ENCODE measurements at regions not wholly inside any gene's neighbourhood (a gene's known extent, or its start where the extent isn't known, plus 50 kb on each side); places are given as distances from the start of the nearest gene placed in this dataset.
"Not testable (repeated sequence)": the region's sequence is repeated elsewhere in the genome, so short reads cannot be mapped to it uniquely, and the experiment has no call there.

GRCh38 chr7:26944501-26945358 lies 80.3 kb upstream of the SKAP2 start:
- Histone ChIP-seq H3K4me2 (ENCODE audit: low read length) (no peak overlapping the region), H3K27ac (ENCODE audit: low read depth, low read length) (no peak overlapping the region)

GRCh38 chr7:26937939-26938623 lies 73.7 kb upstream of the SKAP2 start:
- Histone ChIP-seq H3K9me3 (ENCODE audit: control insufficient read depth, insufficient read depth, low read length) (no peaks in the 10 kb centered on the region), H3F3A (ENCODE audit: control insufficient read depth, insufficient read depth) (no peaks in the 10 kb centered on the region), H3K4me2 (ENCODE audit: low read length) (no peak overlapping the region), H3K4me1 (ENCODE audit: control insufficient read depth, low read length) (no peaks in the 10 kb centered on the region), H3K79me2 (ENCODE audit: control insufficient read depth, low read length) (no peaks in the 10 kb centered on the region), H3K27me3 (ENCODE audit: control insufficient read depth, low read length) (peaks cover 17% of the 10 kb centered on the region), H3K27ac (ENCODE audit: low read depth, low read length) (no peak overlapping the region), H3K4me3 (ENCODE audit: low read length) (no peak overlapping the region), H3K36me3 (ENCODE audit: control insufficient read depth, low read length) (no peaks in the 10 kb centered on the region), H4K20me1 (ENCODE audit: control insufficient read depth, insufficient read depth, low read depth, low read length) (no peaks in the 10 kb centered on the region), H3K9me2 (replicated peaks; ENCODE audit: control insufficient read depth, low read length) (no peaks in the 10 kb centered on the region)
- TF ChIP-seq EZH2phosphoT487 (IDR thresholded peaks at IDR 0.05; ENCODE audit: borderline replicate concordance, low read length) (no peak), CTCF (IDR thresholded peaks at IDR 0.05; ENCODE audit: low read depth, low read length, poor library complexity, severe bottlenecking) (no peak)

More at GRCh38 chr7:26944501-26945358, 80.3 kb upstream of the SKAP2 start:
- H3K27me3 ChIP-seq (ENCODE audit: control insufficient read depth, low read length) = peaks cover 32% of the 10 kb centered on the region
- H4K20me1 ChIP-seq (ENCODE audit: control insufficient read depth, insufficient read depth, low read depth, low read length) = no peaks in the 10 kb centered on the region
- no peaks in the 10 kb centered on the region for H3K9me2 ChIP-seq (replicated peaks; ENCODE audit: control insufficient read depth, low read length)
- H3K79me2 ChIP-seq (ENCODE audit: control insufficient read depth, low read length) = no peaks in the 10 kb centered on the region
- TF ChIP-seq CTCF (IDR thresholded peaks at IDR 0.05; ENCODE audit: low read depth, low read length, poor library complexity, severe bottlenecking) = no peak
- H3F3A ChIP-seq (ENCODE audit: control insufficient read depth, insufficient read depth) = no peaks in the 10 kb centered on the region
- H3K36me3 ChIP-seq (ENCODE audit: control insufficient read depth, low read length) = no peaks in the 10 kb centered on the region
- H3K4me1 ChIP-seq (ENCODE audit: control insufficient read depth, low read length) = peaks cover 6% of the 10 kb centered on the region
- no peaks in the 10 kb centered on the region for H3K9me3 ChIP-seq (ENCODE audit: control insufficient read depth, insufficient read depth, low read length)
- H3K4me3 ChIP-seq (ENCODE audit: low read length) = no peak overlapping the region

- H3F3A ChIP-seq (ENCODE audit: control insufficient read depth, insufficient read depth) = no peaks in the 10 kb centered on the region
- H3K27me3 ChIP-seq (ENCODE audit: control insufficient read depth, low read length) = peaks cover 14% of the 10 kb centered on the region
- H3K27ac ChIP-seq (ENCODE audit: low read depth, low read length) = no peak overlapping the region
- no peaks in the 10 kb centered on the region for H3K9me3 ChIP-seq (ENCODE audit: control insufficient read depth, insufficient read depth, low read length)
- H3K4me1 ChIP-seq (ENCODE audit: control insufficient read depth, low read length) = no peaks in the 10 kb centered on the region
- no peak overlapping the region for H3K4me2 ChIP-seq (ENCODE audit: low read length)
- H3K9me2 ChIP-seq (replicated peaks; ENCODE audit: control insufficient read depth, low read length) = no peaks in the 10 kb centered on the region
- H3K79me2 ChIP-seq (ENCODE audit: control insufficient read depth, low read length) = no peaks in the 10 kb centered on the region
- no peak for TF ChIP-seq CTCF (IDR thresholded peaks at IDR 0.05; ENCODE audit: low read depth, low read length, poor library complexity, severe bottlenecking)
- no peak for TF ChIP-seq EZH2phosphoT487 (IDR thresholded peaks at IDR 0.05; ENCODE audit: borderline replicate concordance, low read length)
- no peaks in the 10 kb centered on the region for H4K20me1 ChIP-seq (ENCODE audit: control insufficient read depth, insufficient read depth, low read depth, low read length)
- no peaks in the 10 kb centered on the region for H3K36me3 ChIP-seq (ENCODE audit: control insufficient read depth, low read length)
- no peak overlapping the region for H3K4me3 ChIP-seq (ENCODE audit: low read length)
These were observed 72.9 kb upstream of the SKAP2 start for GRCh38 chr7:26937306-26937705.

GRCh38 chr7:26932616-26933015 lies 68.2 kb upstream of the SKAP2 start:
- not testable (repeated sequence) for H3K4me2 ChIP-seq (ENCODE audit: low read length); H3K9me3 ChIP-seq (ENCODE audit: control insufficient read depth, insufficient read depth, low read length); H3K27ac ChIP-seq (ENCODE audit: low read depth, low read length); H3K79me2 ChIP-seq (ENCODE audit: control insufficient read depth, low read length); H3K36me3 ChIP-seq (ENCODE audit: control insufficient read depth, low read length); H3K4me3 ChIP-seq (ENCODE audit: low read length); H3K4me1 ChIP-seq (ENCODE audit: control insufficient read depth, low read length); H3K9me2 ChIP-seq (replicated peaks; ENCODE audit: control insufficient read depth, low read length); H3F3A ChIP-seq (ENCODE audit: control insufficient read depth, insufficient read depth); H3K27me3 ChIP-seq (ENCODE audit: control insufficient read depth, low read length); H4K20me1 ChIP-seq (ENCODE audit: control insufficient read depth, insufficient read depth, low read depth, low read length)
